Endodermal cell (in vitro differentiated cells): ENCODE measurements at regions not wholly inside any gene's neighbourhood (a gene's known extent, or its start where the extent isn't known, plus 50 kb on each side); places are given as distances from the start of the nearest gene placed in this dataset.

Source experiments
- DNase-seq: peaks from one replicate; pipeline ENCODE4 v3.0.0-alpha.2; 2017
- H3K27ac ChIP-seq: 2 replicates; pipeline ENCODE4 v1.5.1; 2013; ENCODE audit warnings: mild to moderate bottlenecking, low read depth, low read length, moderate library complexity
- H3K27me3 ChIP-seq: 2 replicates; pipeline ENCODE4 v1.6.1; 2013; ENCODE audit warnings: mild to moderate bottlenecking, low read length, moderate library complexity; ENCODE audit not compliant: insufficient read depth, control insufficient read depth, poor library complexity, severe bottlenecking
- H3K36me3 ChIP-seq: 2 replicates; pipeline ENCODE4 v1.7.0; 2013; ENCODE audit warnings: mild to moderate bottlenecking, low read length, moderate library complexity; ENCODE audit not compliant: control insufficient read depth, insufficient read depth
- H3K4me1 ChIP-seq: one replicate; pipeline ENCODE4 v1.7.0; 2013; ENCODE audit warnings: low read length; ENCODE audit not compliant: control insufficient read depth, insufficient read depth
- H3K4me3 ChIP-seq: 2 replicates; pipeline ENCODE4 v1.5.1; 2013; ENCODE audit warnings: mild to moderate bottlenecking, low read length, moderate library complexity
- H3K9ac ChIP-seq: 2 replicates; pipeline ENCODE4 v1.6.1; 2013; ENCODE audit warnings: mild to moderate bottlenecking, low read length, moderate library complexity; ENCODE audit not compliant: poor library complexity, severe bottlenecking; ENCODE audit errors: extremely low read depth
- H3K9me3 ChIP-seq: 2 replicates; pipeline ENCODE4 v1.6.1; 2013; ENCODE audit warnings: mild to moderate bottlenecking, low read length, moderate library complexity; ENCODE audit not compliant: control insufficient read depth
- H3K27ac Mint-ChIP-seq: 2 replicates; pipeline ENCODE4 v1.8.0; 2020; ENCODE audit warnings: mixed read lengths
- H3K27me3 Mint-ChIP-seq: 2 replicates; pipeline ENCODE4 v1.8.0; 2021; ENCODE audit warnings: mild to moderate bottlenecking, mixed read lengths; ENCODE audit not compliant: insufficient read depth
- H3K36me3 Mint-ChIP-seq: 2 replicates; pipeline ENCODE4 v1.8.0; 2020; ENCODE audit warnings: low read depth, mixed read lengths
- H3K4me1 Mint-ChIP-seq: 2 replicates; pipeline ENCODE4 v1.8.0; 2020; ENCODE audit warnings: mixed read lengths
- H3K4me3 Mint-ChIP-seq: 2 replicates; pipeline ENCODE4 v1.8.0; 2020; ENCODE audit warnings: mild to moderate bottlenecking, moderate library complexity, mixed read lengths
- H3K9me3 Mint-ChIP-seq: 2 replicates; pipeline ENCODE4 v1.8.0; 2020; ENCODE audit warnings: mild to moderate bottlenecking, mixed read lengths
- WGBS, 2 experiments: methylation state at CpG; one replicate each; pipeline versions ENCODE4 v1.1.5 to v1.1.7; 2013; ENCODE audit warnings: missing lambda C conversion rate in 2 of 2, mixed read lengths in 1 of 2; ENCODE audit not compliant: insufficient coverage in 1 of 2, insufficient read length in 1 of 2; 5-methylcytosine and 5-hydroxymethylcytosine counted together
- TF ChIP-seq, protein P1 (sequence below): fragments of 200-600 bp; sonication (generic); conservative IDR thresholded peaks from 2 replicates; pipeline ENCODE4 v1.5.0; 2021; ENCODE audit warnings: antibody characterized with exemption, mild to moderate bottlenecking

DNA sequence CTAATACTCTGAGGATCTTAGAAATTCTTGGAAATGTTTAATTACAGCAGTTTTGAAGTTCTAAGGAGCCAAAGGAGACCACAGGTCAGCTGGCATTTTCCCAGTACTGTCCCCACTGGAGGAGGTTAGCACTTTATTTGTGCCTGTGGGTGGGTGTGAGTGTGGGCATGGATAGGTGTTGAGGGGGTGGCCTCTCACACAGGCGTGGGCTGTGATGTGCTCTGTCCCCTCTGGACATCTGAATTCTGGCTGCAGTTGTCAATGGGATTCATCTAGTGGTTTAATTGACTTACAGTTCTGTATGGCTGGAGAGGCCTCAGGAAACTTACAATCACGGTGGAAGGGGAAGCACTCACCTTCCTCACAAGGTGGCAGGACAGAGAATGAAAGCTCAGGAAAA is 135.4 kb upstream of the NAMPT start:
- Histone ChIP-seq H3K9ac (no peak overlapping the region), H3K4me1 (peaks cover 7% of the 10 kb centered on the region), H3K27me3 (no peaks in the 10 kb centered on the region), H3K4me3 (no peak overlapping the region), H3K9me3 (peaks cover 36% of the 10 kb centered on the region), H3K27ac (no peak overlapping the region), H3K36me3 (no peaks in the 10 kb centered on the region)
- peaks cover 30% of the 10 kb centered on the region for H3K9me3 Mint-ChIP-seq
- WGBS, 2 experiments, result 92 to 100% methylated on average over 1 to 2 of the region's 2 CpGs
- H3K4me3 Mint-ChIP-seq, result no peak overlapping the region
- no peaks in the 10 kb centered on the region for H3K36me3 Mint-ChIP-seq
- H3K27ac Mint-ChIP-seq, result no peak overlapping the region
- TF ChIP-seq, protein P1, sequence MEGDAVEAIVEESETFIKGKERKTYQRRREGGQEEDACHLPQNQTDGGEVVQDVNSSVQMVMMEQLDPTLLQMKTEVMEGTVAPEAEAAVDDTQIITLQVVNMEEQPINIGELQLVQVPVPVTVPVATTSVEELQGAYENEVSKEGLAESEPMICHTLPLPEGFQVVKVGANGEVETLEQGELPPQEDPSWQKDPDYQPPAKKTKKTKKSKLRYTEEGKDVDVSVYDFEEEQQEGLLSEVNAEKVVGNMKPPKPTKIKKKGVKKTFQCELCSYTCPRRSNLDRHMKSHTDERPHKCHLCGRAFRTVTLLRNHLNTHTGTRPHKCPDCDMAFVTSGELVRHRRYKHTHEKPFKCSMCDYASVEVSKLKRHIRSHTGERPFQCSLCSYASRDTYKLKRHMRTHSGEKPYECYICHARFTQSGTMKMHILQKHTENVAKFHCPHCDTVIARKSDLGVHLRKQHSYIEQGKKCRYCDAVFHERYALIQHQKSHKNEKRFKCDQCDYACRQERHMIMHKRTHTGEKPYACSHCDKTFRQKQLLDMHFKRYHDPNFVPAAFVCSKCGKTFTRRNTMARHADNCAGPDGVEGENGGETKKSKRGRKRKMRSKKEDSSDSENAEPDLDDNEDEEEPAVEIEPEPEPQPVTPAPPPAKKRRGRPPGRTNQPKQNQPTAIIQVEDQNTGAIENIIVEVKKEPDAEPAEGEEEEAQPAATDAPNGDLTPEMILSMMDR, result no peak
- peaks cover 1% of the 10 kb centered on the region for H3K27me3 Mint-ChIP-seq
- no peak for DNase-seq
- H3K4me1 Mint-ChIP-seq, result peaks cover 11% of the 10 kb centered on the region

DNA sequence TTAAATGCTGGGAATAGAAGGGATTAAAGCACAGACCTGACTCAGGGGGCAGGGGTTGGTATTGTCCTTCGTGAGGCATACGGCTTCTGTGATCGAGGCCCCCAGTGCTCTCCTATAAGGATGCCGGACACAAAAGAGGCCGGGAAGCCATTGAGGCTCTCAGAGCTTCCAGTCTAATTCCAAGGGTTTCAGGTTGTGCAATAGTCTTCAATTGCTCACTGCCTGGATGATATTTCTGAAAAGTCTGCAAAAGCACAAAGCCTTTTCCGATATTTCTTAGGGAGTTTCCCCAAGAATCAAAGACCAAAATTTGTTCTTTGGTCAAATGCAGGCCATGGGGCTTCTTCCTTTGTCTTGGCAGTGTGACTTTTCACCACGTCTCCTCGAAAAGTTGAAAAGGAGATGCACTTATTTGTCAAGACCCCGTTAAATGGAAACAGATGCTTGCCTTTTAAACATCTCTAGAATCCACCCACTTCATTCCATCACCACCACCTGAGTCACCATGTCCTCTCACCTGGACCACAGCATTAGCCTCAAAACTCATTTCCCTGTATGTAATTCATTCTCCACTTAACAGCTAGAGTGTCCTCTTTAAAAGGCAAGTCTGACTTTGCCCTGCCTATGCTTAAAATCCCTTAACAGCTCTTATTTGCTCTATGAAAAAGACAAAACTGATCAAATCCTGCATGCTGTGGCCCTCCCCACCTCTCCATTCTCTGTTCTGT is 134.8 kb upstream of the NAMPT start:
- Histone ChIP-seq H3K4me3 (no peak overlapping the region), H3K36me3 (no peaks in the 10 kb centered on the region), H3K27ac (no peak overlapping the region), H3K27me3 (no peaks in the 10 kb centered on the region), H3K9ac (no peak overlapping the region), H3K9me3 (peaks cover 38% of the 10 kb centered on the region), H3K4me1 (peaks cover 7% of the 10 kb centered on the region)
- Mint-ChIP-seq H3K4me1 (peaks cover 11% of the 10 kb centered on the region), H3K9me3 (peaks cover 31% of the 10 kb centered on the region), H3K27me3 (peaks cover 1% of the 10 kb centered on the region), H3K36me3 (no peaks in the 10 kb centered on the region), H3K4me3 (no peak overlapping the region), H3K27ac (no peak overlapping the region)
- 93 to 96% methylated on average over 8 to 9 of the region's 9 CpGs for WGBS, 2 experiments
- DNase-seq, result no peak
- TF ChIP-seq, protein P1, result no peak

DNA sequence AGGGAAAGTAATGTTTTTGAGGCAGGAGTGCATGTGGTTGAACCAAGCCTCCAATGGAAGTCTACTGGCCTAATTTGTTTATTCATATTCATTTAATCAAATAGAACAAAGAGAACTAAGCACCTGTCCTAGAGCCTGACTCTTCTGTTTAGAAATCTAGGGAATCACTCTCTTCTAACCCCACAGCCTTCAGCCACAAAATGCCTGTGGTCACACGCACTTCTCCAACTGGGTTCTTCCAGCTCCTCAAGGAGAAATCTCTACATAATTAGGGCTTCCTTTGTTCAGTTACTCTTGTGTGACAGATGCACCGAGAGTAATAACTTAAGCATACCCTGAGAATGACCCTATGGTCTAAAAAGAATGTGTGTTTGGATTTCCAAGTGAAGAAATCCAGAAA is 133.7 kb upstream of the NAMPT start:
- Histone ChIP-seq H3K4me3 (no peak overlapping the region), H3K36me3 (no peaks in the 10 kb centered on the region), H3K27me3 (no peaks in the 10 kb centered on the region), H3K9me3 (peaks cover 38% of the 10 kb centered on the region), H3K27ac (no peak overlapping the region), H3K9ac (no peak overlapping the region), H3K4me1 (peaks cover 7% of the 10 kb centered on the region)
- Mint-ChIP-seq H3K27ac (no peak overlapping the region), H3K4me1 (peaks cover 14% of the 10 kb centered on the region), H3K27me3 (peaks cover 1% of the 10 kb centered on the region), H3K36me3 (no peaks in the 10 kb centered on the region), H3K4me3 (no peak overlapping the region), H3K9me3 (peaks cover 31% of the 10 kb centered on the region)
- 80 to 98% methylated on average over 1 to 2 of the region's 2 CpGs for WGBS, 2 experiments
- no peak for DNase-seq
- TF ChIP-seq, protein P1, result no peak
